ENCODE measurements at regions not wholly inside any gene's neighbourhood (a gene's known extent, or its start where the extent isn't known, plus 50 kb on each side); places are given as distances from the start of the nearest gene placed in this dataset.

GRCh38 chr11:45067966-45068365 is 78.5 kb upstream of the PRDM11 start:
- no peak for DNase-seq

GRCh38 chr11:45071232-45071631 is 75.2 kb upstream of the PRDM11 start:
- no peak for DNase-seq

- DNase-seq: no peak
Measured at GRCh38 chr11:45073685-45074141, 72.7 kb upstream of the PRDM11 start.

- no peak for DNase-seq
Measured at GRCh38 chr11:45075519-45075918, 70.9 kb upstream of the PRDM11 start.

- no peak for DNase-seq
Measured at GRCh38 chr11:45075952-45076351, 70.5 kb upstream of the PRDM11 start.

- DNase-seq: no peak
Measured at GRCh38 chr11:45076761-45077160, 69.7 kb upstream of the PRDM11 start.

- no peak for DNase-seq
Measured at GRCh38 chr11:45078236-45079074, 68.0 kb upstream of the PRDM11 start.

GRCh38 chr11:45079075-45079444 is 67.4 kb upstream of the PRDM11 start:
- no peak for DNase-seq

- DNase-seq: no peak
Measured at GRCh38 chr11:45079567-45079942, 66.9 kb upstream of the PRDM11 start.

GRCh38 chr11:45079943-45080719 is 66.3 kb upstream of the PRDM11 start:
- peak; percentile 51 for DNase-seq

GRCh38 chr11:45082744-45083543 is 63.5 kb upstream of the PRDM11 start:
- no peak for DNase-seq

- no peak for DNase-seq
Measured at GRCh38 chr11:45083544-45084087, 62.8 kb upstream of the PRDM11 start.

- DNase-seq: no peak
Measured at GRCh38 chr11:45085646-45086501, 60.6 kb upstream of the PRDM11 start.

- no peak for DNase-seq
Measured at GRCh38 chr11:45086526-45086925, 59.9 kb upstream of the PRDM11 start.

- DNase-seq: no peak
Measured at GRCh38 chr11:45087086-45087899, 59.1 kb upstream of the PRDM11 start.

- no peak for DNase-seq
Measured at GRCh38 chr11:45087900-45088160, 58.6 kb upstream of the PRDM11 start.

- DNase-seq: no peak
Measured at GRCh38 chr11:45089251-45089650, 57.2 kb upstream of the PRDM11 start.

GRCh38 chr11:45089676-45090499 is 56.6 kb upstream of the PRDM11 start:
- DNase-seq: no peak

- DNase-seq: no peak
Measured at GRCh38 chr11:45090607-45091006, 55.8 kb upstream of the PRDM11 start.

Measured in activated CD4-positive, CD25-positive, alpha-beta regulatory T cell treated with anti-CD3 and anti-CD28 coated beads, Interleukin-2, amount 50 U/mL, for 72 hours (primary cell).